OCI-LY3 (cell line): ENCODE measurements at regions not wholly inside any gene's neighbourhood (a gene's known extent, or its start where the extent isn't known, plus 50 kb on each side); places are given as distances from the start of the nearest gene placed in this dataset.

Source experiments
- EZH2phosphoT487 ChIP-seq: fragments of 200-600 bp; shearing (Covaris generic); IDR thresholded peaks from 2 replicates; pipeline ENCODE4 v1.6.1; 2018; ENCODE audit warnings: antibody characterized with exemption, mixed run types, low read depth
- TF ChIP-seq, protein P1 (sequence below): fragments of 200-600, 300-600 bp; sonication (generic); IDR thresholded peaks from 2 replicates; pipeline ENCODE4 v1.5.1; 2014; ENCODE audit warnings: antibody characterized with exemption, low read length, low read depth

DNA sequence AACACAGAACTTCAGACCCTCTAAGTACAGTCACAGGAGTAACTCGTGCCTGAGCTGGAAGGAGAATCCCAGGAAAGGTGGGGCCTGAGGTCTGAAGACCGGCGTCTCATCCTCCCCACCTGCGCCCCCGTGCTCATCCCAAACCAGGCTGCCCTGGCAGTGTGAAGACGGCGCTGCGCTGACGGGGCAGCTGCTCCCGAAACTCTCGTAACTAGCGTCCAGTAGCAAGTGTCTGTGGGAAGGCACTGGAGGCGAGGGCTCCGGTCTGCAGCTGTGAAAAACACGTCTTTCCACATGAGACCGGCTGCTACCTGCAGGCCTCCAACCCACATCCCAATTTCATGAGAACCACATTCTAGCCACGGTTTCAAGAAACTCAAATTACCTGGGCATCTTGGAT lies 136.6 kb upstream of the RNF32 start:
- TF ChIP-seq, protein P1, sequence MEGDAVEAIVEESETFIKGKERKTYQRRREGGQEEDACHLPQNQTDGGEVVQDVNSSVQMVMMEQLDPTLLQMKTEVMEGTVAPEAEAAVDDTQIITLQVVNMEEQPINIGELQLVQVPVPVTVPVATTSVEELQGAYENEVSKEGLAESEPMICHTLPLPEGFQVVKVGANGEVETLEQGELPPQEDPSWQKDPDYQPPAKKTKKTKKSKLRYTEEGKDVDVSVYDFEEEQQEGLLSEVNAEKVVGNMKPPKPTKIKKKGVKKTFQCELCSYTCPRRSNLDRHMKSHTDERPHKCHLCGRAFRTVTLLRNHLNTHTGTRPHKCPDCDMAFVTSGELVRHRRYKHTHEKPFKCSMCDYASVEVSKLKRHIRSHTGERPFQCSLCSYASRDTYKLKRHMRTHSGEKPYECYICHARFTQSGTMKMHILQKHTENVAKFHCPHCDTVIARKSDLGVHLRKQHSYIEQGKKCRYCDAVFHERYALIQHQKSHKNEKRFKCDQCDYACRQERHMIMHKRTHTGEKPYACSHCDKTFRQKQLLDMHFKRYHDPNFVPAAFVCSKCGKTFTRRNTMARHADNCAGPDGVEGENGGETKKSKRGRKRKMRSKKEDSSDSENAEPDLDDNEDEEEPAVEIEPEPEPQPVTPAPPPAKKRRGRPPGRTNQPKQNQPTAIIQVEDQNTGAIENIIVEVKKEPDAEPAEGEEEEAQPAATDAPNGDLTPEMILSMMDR = no peak
- TF ChIP-seq EZH2phosphoT487 = no peak
